IMR-90 (cell line): ENCODE measurements at regions not wholly inside any gene's neighbourhood (a gene's known extent, or its start where the extent isn't known, plus 50 kb on each side); places are given as distances from the start of the nearest gene placed in this dataset.

Experiments
- ATAC-seq: fragments of 200-7000 bp; cut with Tn5 transposase; 2 replicates; pipeline ENCODE4 v1.9.1; 2020; ENCODE audit warnings: low read depth, mild to moderate bottlenecking, moderate library complexity
- BruUV-seq: library from RNA; stranded (reverse); fragments of 400-500 nt; replicated peaks from 2 replicates; lab custom pipeline; 2021; lab: Mats Ljungman, UMichigan
- CTCF ChIA-PET: fragments of 300-600 bp; formaldehyde crosslinking; extraction: SDS; loops from one replicate; lab custom pipeline; 2021; ENCODE audit warnings: antibody characterized with exemption; lab: Yijun Ruan, JAX
- POLR2A ChIA-PET: fragments of 300-600 bp; sonication (Branson Sonifier 250); formaldehyde crosslinking; loops from one replicate; lab custom pipeline; 2022; ENCODE audit warnings: antibody characterized with exemption; ENCODE audit not compliant: unreplicated experiment; lab: Charles Lee
- DNase-seq: peaks from one replicate; pipeline ENCODE4 v3.0.0; 2013
- H2AFZ ChIP-seq: replicated peaks from 2 replicates; pipeline ENCODE3; 2013; ENCODE audit warnings: low read length, mild to moderate bottlenecking; ENCODE audit not compliant: poor library complexity
- H2AK5ac ChIP-seq: 2 replicates; pipeline ENCODE4 v1.6.1; 2013; ENCODE audit warnings: low read depth, low read length, inconsistent platforms
- H2AK9ac ChIP-seq: replicated peaks from 2 replicates; pipeline ENCODE3; 2013; ENCODE audit warnings: mild to moderate bottlenecking, low read depth, low read length, moderate library complexity; ENCODE audit not compliant: poor library complexity
- H2BK120ac ChIP-seq: 2 replicates; pipeline ENCODE4 v1.6.1; 2013; ENCODE audit warnings: low read depth, low read length, inconsistent platforms
- H2BK15ac ChIP-seq: 3 replicates; pipeline ENCODE4 v1.6.1; 2013; ENCODE audit warnings: low read depth, low read length, inconsistent platforms
- H2BK20ac ChIP-seq: 2 replicates; pipeline ENCODE4 v1.6.1; 2013; ENCODE audit warnings: low read depth, mild to moderate bottlenecking, inconsistent platforms, low read length, moderate library complexity
- H2BK5ac ChIP-seq: 2 replicates; pipeline ENCODE4 v1.6.1; 2013; ENCODE audit warnings: mild to moderate bottlenecking, low read depth, low read length, inconsistent platforms; ENCODE audit not compliant: poor library complexity, severe bottlenecking
- H3K14ac ChIP-seq: replicated peaks from 2 replicates; pipeline ENCODE4 v1.6.1; 2013; ENCODE audit warnings: low read depth, low read length, inconsistent platforms
- H3K18ac ChIP-seq: 2 replicates; pipeline ENCODE4 v1.6.1; 2013; ENCODE audit warnings: low read depth, low read length, control low read depth
- H3K23ac ChIP-seq: 2 replicates; pipeline ENCODE4 v1.6.1; 2013; ENCODE audit warnings: low read depth, low read length, inconsistent platforms
- H3K27ac ChIP-seq: 2 replicates; pipeline ENCODE4 v1.5.1; 2013; ENCODE audit warnings: mild to moderate bottlenecking, control low read depth, low read length; ENCODE audit not compliant: insufficient read depth
- H3K27me3 ChIP-seq: 2 replicates; pipeline ENCODE4 v1.6.1; 2013; ENCODE audit warnings: low read length; ENCODE audit not compliant: control insufficient read depth, insufficient read depth
- H3K36me3 ChIP-seq: 2 replicates; pipeline ENCODE4 v1.6.1; 2013; ENCODE audit warnings: low read length, mixed read lengths; ENCODE audit not compliant: control insufficient read depth, insufficient read depth
- H3K4ac ChIP-seq: 2 replicates; pipeline ENCODE4 v1.6.1; 2013; ENCODE audit warnings: low read depth, low read length, inconsistent platforms
- H3K4me1 ChIP-seq: 2 replicates; pipeline ENCODE4 v1.6.1; 2013; ENCODE audit warnings: low read length, mixed read lengths; ENCODE audit not compliant: control insufficient read depth, insufficient read depth
- H3K4me2 ChIP-seq: 2 replicates; pipeline ENCODE4 v1.6.1; 2013; ENCODE audit warnings: low read depth, mild to moderate bottlenecking, control low read depth, low read length, moderate library complexity
- H3K4me3 ChIP-seq: 2 replicates; pipeline ENCODE4 v1.5.1; 2013; ENCODE audit warnings: low read depth, mild to moderate bottlenecking, control low read depth, low read length, moderate library complexity; ENCODE audit not compliant: insufficient read depth
- H3K56ac ChIP-seq: 2 replicates; pipeline ENCODE4 v1.6.1; 2013; ENCODE audit warnings: low read length, inconsistent platforms; ENCODE audit not compliant: insufficient read depth; ENCODE audit errors: extremely low read depth
- H3K79me1 ChIP-seq, 2 experiments: 2 replicates each; pipeline ENCODE4 v1.6.1; 2013; ENCODE audit warnings: low read length in 2 of 2, inconsistent platforms in 1 of 2, low read depth in 1 of 2
- H3K9ac ChIP-seq: 2 replicates; pipeline ENCODE4 v1.6.1; 2013; ENCODE audit warnings: low read depth, low read length, control low read depth
- H3K9me1 ChIP-seq: 2 replicates; pipeline ENCODE4 v1.6.1; 2013; ENCODE audit warnings: low read length, inconsistent platforms; ENCODE audit not compliant: insufficient read depth
- H3K9me3 ChIP-seq: 2 replicates; pipeline ENCODE4 v1.6.1; 2013; ENCODE audit warnings: low read length; ENCODE audit not compliant: control insufficient read depth, insufficient read depth
- H4K20me1 ChIP-seq: 2 replicates; pipeline ENCODE4 v1.6.1; 2013; ENCODE audit warnings: low read length, inconsistent platforms; ENCODE audit not compliant: insufficient read depth
- H4K5ac ChIP-seq: 2 replicates; pipeline ENCODE4 v1.6.1; 2013; ENCODE audit warnings: mild to moderate bottlenecking, low read depth, low read length, control low read depth
- H4K8ac ChIP-seq, 2 experiments: 2 replicates each; pipeline ENCODE4 v1.6.1; 2013; ENCODE audit warnings: low read depth in 2 of 2, low read length in 2 of 2, control low read depth in 1 of 2, inconsistent platforms in 1 of 2
- H4K91ac ChIP-seq: 2 replicates; pipeline ENCODE4 v1.6.1; 2013; ENCODE audit warnings: low read depth, low read length, inconsistent platforms; ENCODE audit not compliant: insufficient read depth
- BHLHE40 ChIP-seq: fragments of 150-350 bp; IDR thresholded peaks from 2 replicates; pipeline ENCODE4 v1.6.1; 2016; ENCODE audit warnings: mild to moderate bottlenecking, low read depth, low read length
- CEBPB ChIP-seq: IDR thresholded peaks from 2 replicates; pipeline ENCODE4 v1.6.1; 2012; ENCODE audit warnings: low read depth, low read length, improper control_type of control experiment
- MAFK ChIP-seq: IDR thresholded peaks from 2 replicates; pipeline ENCODE4 v1.6.1; 2012; ENCODE audit warnings: low read depth, low read length, improper control_type of control experiment
- POLR2A ChIP-seq: IDR thresholded peaks from 2 replicates; pipeline ENCODE4 v1.6.1; 2012; ENCODE audit warnings: mild to moderate bottlenecking, low read depth, low read length
- RAD21 ChIP-seq: IDR thresholded peaks from 2 replicates; pipeline ENCODE4 v1.6.1; 2012; ENCODE audit warnings: low read length, improper control_type of control experiment
- RCOR1 ChIP-seq: IDR thresholded peaks from 2 replicates; pipeline ENCODE4 v1.6.1; 2012; ENCODE audit warnings: mild to moderate bottlenecking, low read length, improper control_type of control experiment; ENCODE audit not compliant: insufficient replicate concordance
- RFX5 ChIP-seq: IDR thresholded peaks from 2 replicates; pipeline ENCODE4 v1.8.0; 2012; ENCODE audit warnings: low read depth, mild to moderate bottlenecking, low read length, moderate library complexity
- USF2 ChIP-seq: fragments of 150-350 bp; IDR thresholded peaks from 2 replicates; pipeline ENCODE4 v1.6.1; 2017; ENCODE audit warnings: mild to moderate bottlenecking, antibody characterized with exemption, low read length, low read depth
- WGBS, 2 experiments: methylation state at CpG; one replicate each; pipeline versions ENCODE4 v1.1.5 to v1.1.7; 2013; ENCODE audit warnings: missing lambda C conversion rate in 2 of 2; ENCODE audit not compliant: insufficient read length in 1 of 2; ENCODE audit errors: extremely low coverage in 2 of 2; 5-methylcytosine and 5-hydroxymethylcytosine counted together
- dilution Hi-C: fragments of 300-500 bp; cut with HindIII; formaldehyde crosslinking; loops from one replicate; pipeline ENCODE4 v1.14.3; 2018; ENCODE audit warnings: low sequenced_read_pairs; ENCODE audit not compliant: unreplicated experiment
- in situ Hi-C: fragments of 300-500 bp; cut with MboI; formaldehyde crosslinking; loops from 3 replicates; pipeline ENCODE4 v1.14.3; 2019; ENCODE audit warnings: low sequenced_read_pairs, inconsistent platforms, mixed read lengths
- intact Hi-C: fragments of 100-400 bp; cut with micrococcal nuclease; formaldehyde crosslinking; loops from 2 replicates; pipeline ENCODE4 v1.10.0; 2022

GRCh38 chr14:80426683-80427082 is 215.4 kb upstream of the DIO2 start:
- peak overlapping the region; percentile 71 for H3K4ac ChIP-seq
- H3K18ac ChIP-seq, result peak overlapping the region; percentile 57; the same call in 1 of the 2 replicates
- no peaks in the 10 kb centered on the region for H3K79me1 ChIP-seq
- H3K27ac ChIP-seq, result no peak overlapping the region
- peak overlapping the region; percentile 75 for H2BK5ac ChIP-seq
- no CpG with 5 or more reads among the region's 1 CpG for WGBS, 2 experiments
- in situ Hi-C loops (no loop called here), dilution Hi-C loops (no loop called here), intact Hi-C loops (loop anchor here (2.0 to 5.0 kb wide), 3 partner anchors 50 to 369 kb away; no protein-coding TSS in a partner anchor)
- no peak overlapping the region for H3K4me3 ChIP-seq
- peaks cover 10% of the 10 kb centered on the region for H3K4me1 ChIP-seq
- H3K9ac ChIP-seq, result no peak overlapping the region
- CTCF ChIA-PET, result no interaction called here
- peak overlapping the region; percentile 88 for H2BK20ac ChIP-seq
- DNase-seq, result peak; percentile 52
- H3K36me3 ChIP-seq, result no peaks in the 10 kb centered on the region
- POLR2A ChIA-PET, result no interaction called here
- 0 out of 2 replicates have a peak overlapping the region, but pooled peaks have one; percentile 34 for H3K14ac ChIP-seq
- H4K20me1 ChIP-seq, result no peaks in the 10 kb centered on the region
- no peak overlapping the region for H4K5ac ChIP-seq
- BruUV-seq, result no TSS peak
- peak overlapping the region; percentile 34 to 65; a peak in 2 of 4 replicates for H4K8ac ChIP-seq
- no peak overlapping the region for H2AFZ ChIP-seq
- peak overlapping the region; percentile 91 for H2BK120ac ChIP-seq
- peak overlapping the region; percentile 84 for H4K91ac ChIP-seq
- ATAC-seq, result no peak
- H2BK15ac ChIP-seq, result peak overlapping the region; percentile 35; the same call in 1 of the 3 replicates
- TF ChIP-seq USF2, result no peak
- no peak for TF ChIP-seq POLR2A
- TF ChIP-seq RAD21, result no peak
- no peak for TF ChIP-seq BHLHE40
- TF ChIP-seq RFX5, result no peak
- peak; percentile 82 for TF ChIP-seq CEBPB
- TF ChIP-seq RCOR1, result no peak
- TF ChIP-seq MAFK, result no peak
- H3K23ac ChIP-seq, result no peak overlapping the region
- H3K27me3 ChIP-seq, result no peaks in the 10 kb centered on the region
- H3K9me3 ChIP-seq, result no peaks in the 10 kb centered on the region
- no peak overlapping the region for H3K4me2 ChIP-seq
- no peak overlapping the region for H3K56ac ChIP-seq
- H2AK5ac ChIP-seq, result peak overlapping the region; percentile 57
- no peak overlapping the region for H2AK9ac ChIP-seq
- no peaks in the 10 kb centered on the region for H3K9me1 ChIP-seq
